HG03139 (cell line): ENCODE measurements at regions not wholly inside any gene's neighbourhood (a gene's known extent, or its start where the extent isn't known, plus 50 kb on each side); places are given as distances from the start of the nearest gene placed in this dataset.
"Not testable (repeated sequence)": the region's sequence is repeated elsewhere in the genome, so short reads cannot be mapped to it uniquely, and the experiment has no call there.

ENCODE experiments used
- ATAC-seq: cut with Tn5 transposase; IDR thresholded peaks from one replicate; pipeline ENCODE4 v1.9.1; 2021; ENCODE audit not compliant: unreplicated experiment

- ATAC-seq, result no peak
Measured at GRCh38 chr12:131561051-131561450, 149.8 kb upstream of the SFSWAP start.

DNA sequence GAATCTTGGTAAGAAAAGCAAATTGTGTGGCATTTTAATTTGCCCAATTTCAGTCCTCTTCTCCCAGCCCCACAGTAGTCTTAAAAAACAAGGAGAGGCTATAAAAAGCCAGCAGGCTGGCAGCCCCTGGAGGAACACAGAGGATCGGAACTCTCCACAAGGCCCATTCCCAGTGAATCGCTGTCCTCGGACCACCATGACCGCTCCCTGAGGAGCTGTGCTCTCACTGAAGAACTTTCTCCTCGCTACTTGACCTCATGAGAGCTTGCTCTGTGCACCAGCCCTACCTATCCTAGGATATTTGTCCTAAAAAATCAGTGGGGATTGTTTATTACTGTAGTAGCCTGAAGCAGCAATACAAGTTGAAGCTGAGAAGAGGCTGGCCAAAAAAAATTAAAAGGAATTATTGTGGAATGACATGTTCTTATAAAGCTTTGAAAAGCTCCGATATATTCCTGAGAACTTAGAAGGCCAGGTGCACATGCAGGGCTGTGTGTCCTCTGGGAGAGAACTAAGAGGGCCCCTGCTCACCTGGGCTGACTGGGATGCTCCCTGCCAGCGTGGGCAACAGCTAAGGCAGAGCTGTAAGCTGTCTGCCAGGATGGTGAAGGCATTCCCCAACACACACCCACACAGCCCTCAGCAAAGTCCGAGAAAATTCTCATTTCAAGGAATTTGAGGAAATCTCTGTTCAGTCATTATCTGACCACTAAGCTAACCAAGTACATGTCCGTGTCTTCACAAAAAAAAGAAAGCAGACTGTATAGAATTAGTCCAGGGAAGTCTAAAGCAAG, 148.8 kb upstream of the SFSWAP start:
- no peak for ATAC-seq

DNA sequence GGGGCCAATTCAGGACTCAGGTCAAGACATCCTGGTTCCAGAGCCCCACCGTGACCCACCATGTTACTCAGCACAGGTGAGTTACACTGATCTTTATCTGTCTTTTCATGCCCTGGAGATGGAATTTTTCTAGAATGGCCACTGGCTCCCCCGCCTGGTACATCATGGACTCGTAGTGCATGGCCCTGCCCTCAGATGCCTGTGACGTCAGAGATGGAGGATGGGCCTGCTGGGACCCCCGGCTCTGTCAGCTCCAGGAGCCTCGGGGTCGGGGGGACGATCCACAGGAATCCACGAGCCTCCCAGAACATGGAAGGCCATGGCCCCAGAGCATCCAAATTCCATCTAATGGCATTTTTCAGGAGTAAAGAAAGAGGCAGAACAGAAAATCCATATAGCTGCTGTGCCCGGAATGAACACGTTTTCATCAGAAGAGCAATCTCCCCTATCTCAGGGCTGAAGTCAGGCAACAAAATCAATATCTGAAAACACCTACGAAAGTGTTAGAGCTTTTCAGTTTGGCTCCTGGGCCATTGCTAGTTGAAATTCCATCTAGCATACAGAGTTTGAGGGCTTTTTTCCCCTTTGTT, 146.7 kb upstream of the SFSWAP start:
- ATAC-seq, result not testable (repeated sequence)

DNA sequence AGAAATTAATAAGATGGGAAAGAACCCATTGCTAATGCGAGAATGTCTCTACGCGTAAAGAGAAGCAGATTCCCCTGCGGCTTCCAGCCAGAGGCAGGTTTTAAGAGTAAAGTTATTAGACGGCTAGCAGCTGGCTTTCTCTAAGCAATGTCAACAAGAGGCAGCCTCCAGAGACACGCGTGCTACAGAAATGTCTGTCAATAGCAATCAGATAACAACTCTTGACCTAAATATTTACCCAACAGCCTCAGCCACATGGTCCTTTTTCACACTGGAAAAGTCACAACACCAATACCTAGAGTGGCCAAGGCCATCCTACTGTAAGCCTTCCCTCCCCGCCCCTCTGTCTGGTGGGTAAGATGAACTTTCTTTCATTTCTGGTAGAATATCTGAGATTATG, 146.0 kb upstream of the SFSWAP start:
- ATAC-seq, result no peak

GRCh38 chr12:131565267-131566015, 145.4 kb upstream of the SFSWAP start:
- ATAC-seq, result no peak

GRCh38 chr12:131568336-131568735, 142.6 kb upstream of the SFSWAP start:
- ATAC-seq, result no peak

GRCh38 chr12:131570596-131570995, 140.3 kb upstream of the SFSWAP start:
- ATAC-seq, result no peak

GRCh38 chr12:131571827-131572226, 139.1 kb upstream of the SFSWAP start:
- ATAC-seq, result no peak

DNA sequence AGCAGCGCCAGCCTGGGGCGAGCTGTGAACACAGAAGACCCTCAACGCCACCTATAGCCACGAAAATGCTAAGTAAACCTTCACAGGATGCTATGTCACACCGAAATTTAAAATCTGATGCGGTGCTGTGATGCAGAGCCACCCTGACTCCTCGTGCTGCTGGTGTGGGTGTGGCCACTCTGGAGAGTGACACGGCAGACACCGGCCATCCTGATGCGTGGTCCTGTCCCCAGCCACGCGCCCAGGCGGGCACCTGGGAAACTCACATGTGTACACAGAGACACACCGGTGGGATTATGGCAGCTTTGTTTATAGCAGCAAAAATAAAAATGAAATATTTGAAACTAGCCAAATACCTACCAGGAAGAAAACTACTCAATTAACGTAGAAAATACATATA, 138.3 kb upstream of the SFSWAP start:
- ATAC-seq, result no peak

DNA sequence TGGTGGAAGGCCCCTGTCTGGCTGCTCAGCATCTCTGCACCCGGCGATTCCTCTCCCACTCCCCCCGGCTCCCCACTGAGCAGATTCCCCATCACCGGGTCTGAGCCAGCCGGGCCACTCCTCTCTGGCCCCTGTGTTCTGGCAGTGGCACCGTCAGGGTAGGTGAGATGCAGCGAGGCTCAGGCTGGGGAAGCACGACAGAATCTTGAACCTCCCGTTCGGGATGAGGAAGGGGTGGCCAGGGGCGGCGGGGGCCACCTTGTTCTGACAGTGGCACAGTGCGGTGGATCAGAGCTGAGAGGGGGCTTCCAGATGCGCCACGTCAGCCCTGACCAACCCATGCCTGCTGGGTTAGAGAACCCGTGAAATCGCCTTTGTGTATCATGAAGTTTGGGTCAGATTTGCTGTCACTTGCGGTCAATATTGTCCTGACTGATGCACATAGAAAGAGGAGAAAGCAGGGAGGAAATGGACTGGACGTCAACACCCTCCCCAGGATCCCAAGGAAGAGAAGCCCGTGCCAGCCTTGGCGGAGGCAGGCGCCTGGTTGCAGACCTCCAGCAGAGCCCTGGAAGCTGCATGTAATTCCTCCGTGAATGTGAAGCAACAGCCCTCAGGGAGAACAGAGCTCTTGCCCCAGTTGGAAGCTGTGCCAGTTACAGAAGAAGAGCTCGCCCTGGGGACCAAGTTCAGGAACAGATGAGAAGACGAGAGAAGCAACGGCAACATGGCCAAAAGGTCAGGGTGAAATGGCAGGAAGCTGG, 137.1 kb upstream of the SFSWAP start:
- ATAC-seq, result no peak

DNA sequence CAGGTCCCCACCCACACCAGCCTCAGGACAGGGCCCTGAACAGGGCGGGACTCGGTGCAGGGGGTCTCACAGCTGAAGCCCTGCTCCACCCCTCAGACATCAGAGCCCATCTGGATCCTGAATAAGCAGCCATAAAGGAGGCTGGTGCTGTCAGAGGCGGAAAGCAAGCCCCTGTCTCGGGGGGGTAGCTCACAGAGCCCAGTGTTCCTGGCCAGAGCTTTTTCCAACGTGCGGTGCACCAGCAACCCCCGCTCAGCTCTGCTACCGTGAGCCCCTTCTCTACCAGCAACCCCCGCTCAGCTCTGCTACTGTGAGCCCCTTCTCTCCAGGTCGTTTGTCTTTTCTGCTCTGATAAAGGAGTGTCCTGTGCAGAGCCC, 136.5 kb upstream of the SFSWAP start:
- no peak for ATAC-seq

DNA sequence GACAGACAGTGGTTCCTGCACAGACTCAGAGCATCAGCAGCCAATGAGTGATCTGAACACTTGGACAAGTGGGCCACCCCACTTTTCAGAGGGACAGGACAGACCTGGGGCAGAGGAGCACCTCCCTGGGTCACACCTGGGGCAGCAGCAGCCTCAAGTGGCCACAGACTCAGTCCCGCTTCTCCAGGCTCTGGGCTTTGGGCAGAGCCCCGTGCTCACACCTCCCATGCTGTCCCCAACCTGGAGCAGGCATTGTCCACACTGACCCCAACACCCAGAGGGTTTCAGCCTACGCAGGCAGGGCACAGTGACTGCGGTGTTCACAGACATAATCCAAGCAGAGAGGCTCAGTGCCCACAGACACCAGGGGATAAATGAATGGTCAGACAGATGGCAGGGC, 135.5 kb upstream of the SFSWAP start:
- ATAC-seq, result no peak

- ATAC-seq, result not testable (repeated sequence)
Measured at GRCh38 chr12:131576734-131577133, 134.2 kb upstream of the SFSWAP start.

DNA sequence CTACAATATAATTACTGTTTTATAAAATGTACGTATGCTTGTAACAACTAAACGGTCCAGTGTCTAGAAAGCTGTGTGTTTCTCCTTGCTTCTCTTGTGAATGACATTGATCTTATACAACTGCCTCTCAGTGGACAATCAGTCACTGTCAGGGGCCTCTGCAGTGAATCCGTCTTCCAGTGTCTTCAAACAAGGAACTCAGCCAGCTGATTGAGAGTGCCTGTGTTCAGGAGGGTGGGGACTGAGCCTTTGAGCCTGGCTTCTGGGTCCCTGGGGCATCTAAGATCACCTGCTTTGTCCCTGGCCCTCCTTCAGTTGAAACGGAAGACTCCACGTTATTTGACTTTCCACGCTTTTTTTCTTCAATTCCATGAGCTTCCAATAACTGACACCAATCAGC, 133.1 kb upstream of the SFSWAP start:
- ATAC-seq, result no peak

GRCh38 chr12:131578828-131579470, 131.9 kb upstream of the SFSWAP start:
- no peak for ATAC-seq

GRCh38 chr12:131583090-131583712, 127.7 kb upstream of the SFSWAP start:
- no peak for ATAC-seq

DNA sequence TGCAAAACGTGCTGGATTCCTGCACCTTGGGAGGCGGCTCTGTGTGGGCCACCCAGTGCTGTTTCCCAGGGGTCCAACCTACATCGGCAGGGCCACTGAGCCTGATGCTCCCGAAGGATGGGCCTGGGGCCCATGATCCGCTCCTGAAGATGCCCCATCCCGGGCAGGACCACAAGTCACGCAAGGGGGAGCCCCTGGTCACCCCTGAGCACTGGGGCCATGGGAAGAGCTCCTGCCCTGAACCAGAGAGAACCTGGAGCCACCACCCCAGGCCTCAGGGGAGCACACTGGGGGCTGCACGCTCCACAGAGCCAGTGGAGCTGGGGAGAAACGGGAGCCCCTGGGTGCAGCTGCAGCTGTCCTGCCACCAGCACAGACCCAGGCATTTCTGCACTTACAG, 124.6 kb upstream of the SFSWAP start:
- ATAC-seq, result no peak

GRCh38 chr12:131586761-131587160, 124.1 kb upstream of the SFSWAP start:
- no peak for ATAC-seq

GRCh38 chr12:131587565-131587964, 123.3 kb upstream of the SFSWAP start:
- ATAC-seq, result no peak

DNA sequence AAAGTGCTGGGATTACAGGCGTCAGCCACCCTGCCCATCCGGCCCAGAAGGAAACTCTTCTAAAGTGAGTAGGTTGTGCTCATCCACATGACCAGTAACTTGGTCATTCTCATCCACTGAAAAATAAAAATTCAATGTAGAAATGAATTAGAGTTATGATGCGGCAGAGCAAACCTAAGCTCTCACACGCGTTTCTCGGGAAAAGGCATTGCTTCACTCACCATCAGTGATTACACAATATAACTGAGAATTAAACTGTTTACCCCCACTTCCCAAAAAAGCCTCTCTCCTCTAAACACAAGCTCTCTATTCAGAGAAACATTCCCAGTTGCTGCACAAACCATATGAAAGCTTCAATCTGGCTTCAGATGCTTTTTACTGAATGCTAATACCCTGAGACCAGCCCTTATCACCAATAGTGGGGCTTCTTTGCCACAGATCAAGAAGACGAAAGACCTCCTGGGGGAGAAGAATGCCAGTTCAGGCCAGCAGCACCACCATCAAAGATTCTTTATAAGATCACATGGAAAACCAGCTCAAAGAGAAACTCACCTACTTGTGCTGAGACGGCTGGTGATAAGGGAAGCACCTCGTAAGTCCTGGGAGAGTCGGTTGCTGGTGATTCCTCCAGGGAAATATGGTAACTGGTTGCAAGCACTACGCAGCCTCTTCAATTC, 121.5 kb upstream of the SFSWAP start:
- no peak for ATAC-seq
